Adipocyte (in vitro differentiated cells): ENCODE measurements at regions not wholly inside any gene's neighbourhood (a gene's known extent, or its start where the extent isn't known, plus 50 kb on each side); places are given as distances from the start of the nearest gene placed in this dataset.
A peak's percentile ranks its signal among the peaks of the same experiment; 100 is the strongest.

Source experiments
- DNase-seq: peaks from one replicate; pipeline ENCODE4 v3.0.0-alpha.2; 2015; ENCODE audit warnings: low read depth
- H3K27me3 ChIP-seq: replicated peaks from 2 replicates; pipeline ENCODE4 v1.7.0; 2013; ENCODE audit warnings: mild to moderate bottlenecking, low read length, moderate library complexity; ENCODE audit not compliant: control insufficient read depth, insufficient read depth
- H3K36me3 ChIP-seq: 2 replicates; pipeline ENCODE4 v1.7.0; 2013; ENCODE audit warnings: low read length, mild to moderate bottlenecking, moderate library complexity; ENCODE audit not compliant: control insufficient read depth, insufficient read depth, severe bottlenecking
- H3K4me1 ChIP-seq: 2 replicates; pipeline ENCODE4 v1.7.0; 2013; ENCODE audit warnings: mild to moderate bottlenecking, low read length, moderate library complexity; ENCODE audit not compliant: control insufficient read depth, insufficient read depth
- H3K4me3 ChIP-seq: 2 replicates; pipeline ENCODE4 v1.7.0; 2013; ENCODE audit warnings: mild to moderate bottlenecking, low read length, moderate library complexity
- H3K9ac ChIP-seq: 2 replicates; pipeline ENCODE4 v1.7.0; 2013; ENCODE audit warnings: mild to moderate bottlenecking, low read length, moderate library complexity
- H3K9me3 ChIP-seq: 2 replicates; pipeline ENCODE4 v1.7.0; 2013; ENCODE audit warnings: mild to moderate bottlenecking, low read length, moderate library complexity; ENCODE audit not compliant: control insufficient read depth

DNA sequence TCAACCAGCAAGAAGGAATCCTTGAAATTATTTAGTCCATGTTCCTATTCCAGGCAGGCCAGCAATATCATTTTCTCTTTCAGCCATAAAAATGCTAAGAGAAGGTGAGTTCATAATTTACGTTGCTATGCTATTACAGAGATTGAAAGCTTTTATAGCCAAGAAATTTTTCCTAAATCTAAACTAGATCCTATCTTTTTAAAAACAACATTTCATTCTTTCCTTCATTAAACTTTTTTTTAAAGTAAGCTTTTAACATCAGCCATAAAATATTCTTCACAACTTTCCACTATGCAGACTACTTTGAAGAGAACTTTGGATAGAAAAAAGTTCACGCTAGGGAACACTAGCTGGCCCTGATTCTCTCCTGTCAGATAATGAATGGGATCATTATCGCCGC is 159.8 kb downstream of the RPS12 start:
- Histone ChIP-seq H3K9ac (no peak overlapping the region), H3K9me3 (no peaks in the 10 kb centered on the region), H3K36me3 (no peaks in the 10 kb centered on the region), H3K4me3 (no peak overlapping the region), H3K4me1 (no peaks in the 10 kb centered on the region), H3K27me3 (peaks cover 10% of the 10 kb centered on the region)
- DNase-seq = no peak

DNA sequence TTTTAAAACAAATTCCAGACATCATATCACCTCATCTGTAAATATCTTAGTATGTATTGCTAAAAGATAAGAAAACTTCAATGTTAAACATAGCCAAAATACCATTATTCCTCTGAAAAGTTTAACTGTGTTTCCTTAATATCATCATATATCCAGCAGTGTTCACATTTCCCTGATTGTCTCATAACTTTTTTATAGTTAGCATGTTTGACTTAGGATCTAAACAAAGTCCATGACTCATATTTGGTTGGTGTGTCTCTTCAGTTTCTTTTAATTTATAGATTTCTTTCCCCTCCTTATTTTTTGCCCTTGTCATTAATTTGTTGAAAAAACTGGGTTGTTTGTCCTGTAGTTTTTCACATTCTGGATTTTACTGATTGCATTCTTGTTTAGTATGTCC is 163.0 kb downstream of the RPS12 start:
- H3K9me3 ChIP-seq = peaks cover 2% of the 10 kb centered on the region
- H3K27me3 ChIP-seq = peaks cover 5% of the 10 kb centered on the region
- no peaks in the 10 kb centered on the region for H3K4me1 ChIP-seq
- no peak overlapping the region for H3K9ac ChIP-seq
- no peaks in the 10 kb centered on the region for H3K36me3 ChIP-seq
- DNase-seq = no peak
- no peak overlapping the region for H3K4me3 ChIP-seq

DNA sequence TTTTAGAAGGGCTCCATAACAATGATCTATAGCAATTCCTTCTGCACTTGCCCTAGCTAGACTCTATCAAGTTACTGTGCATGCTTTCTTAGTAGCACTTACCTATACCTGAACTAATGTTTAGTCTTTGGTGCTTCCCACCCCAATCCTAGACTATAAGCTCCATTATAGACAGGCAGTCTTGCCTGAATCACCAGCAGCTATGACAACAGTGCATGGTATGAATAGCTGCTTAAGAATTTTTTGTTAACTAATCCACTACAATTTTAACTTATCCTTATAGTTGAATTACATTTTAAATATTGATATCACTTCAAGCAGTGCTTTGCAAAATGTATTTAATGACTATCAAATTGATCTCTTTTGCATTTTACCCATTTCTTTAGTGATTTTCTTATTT is 164.3 kb downstream of the RPS12 start:
- Histone ChIP-seq H3K9me3 (peaks cover 3% of the 10 kb centered on the region), H3K9ac (no peak overlapping the region), H3K4me3 (no peak overlapping the region), H3K27me3 (peaks cover 5% of the 10 kb centered on the region), H3K36me3 (no peaks in the 10 kb centered on the region), H3K4me1 (no peaks in the 10 kb centered on the region)
- DNase-seq = no peak

DNA sequence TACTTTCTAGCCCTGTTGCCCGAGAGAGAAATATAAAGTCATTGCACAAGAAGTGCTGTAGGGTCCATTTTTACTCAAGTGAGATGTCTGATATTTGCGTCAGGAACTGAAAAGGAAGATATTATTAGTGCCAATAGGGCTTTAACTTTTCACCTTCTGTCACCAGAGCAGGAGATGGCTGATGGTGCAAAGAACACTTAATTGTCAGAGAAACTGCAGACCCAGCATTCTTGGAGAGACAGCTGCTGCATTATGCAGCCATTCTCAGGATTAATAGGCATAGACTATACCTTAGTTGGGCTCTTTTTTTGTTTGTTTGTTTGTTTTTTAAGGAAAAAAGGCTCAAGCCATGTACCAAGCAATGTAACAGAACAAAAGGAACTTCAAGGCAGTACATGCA is 179.4 kb downstream of the RPS12 start:
- no peaks in the 10 kb centered on the region for H3K36me3 ChIP-seq
- H3K9ac ChIP-seq = no peak overlapping the region
- no peaks in the 10 kb centered on the region for H3K4me1 ChIP-seq
- peaks cover 5% of the 10 kb centered on the region for H3K27me3 ChIP-seq
- H3K9me3 ChIP-seq = no peaks in the 10 kb centered on the region
- no peak overlapping the region for H3K4me3 ChIP-seq
- DNase-seq = no peak

DNA sequence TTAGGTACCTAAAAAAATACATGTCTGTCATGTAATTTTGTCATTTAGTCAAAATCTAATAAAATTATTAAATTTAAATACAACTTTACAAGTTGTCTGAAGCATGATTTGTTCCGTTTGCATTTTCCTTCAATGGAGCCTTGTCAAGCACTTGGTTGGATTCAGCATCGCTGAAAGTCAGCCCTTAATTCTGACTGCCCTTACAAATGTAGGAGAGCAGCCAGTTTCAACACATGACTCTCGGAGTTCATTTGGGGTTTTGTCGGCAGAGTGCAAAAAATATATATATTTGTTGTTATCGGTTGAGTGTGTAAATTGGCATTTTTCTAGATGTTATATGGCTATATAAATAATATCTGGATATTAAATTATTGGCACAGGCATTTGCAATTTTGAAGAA is 180.6 kb downstream of the RPS12 start:
- Histone ChIP-seq H3K9me3 (no peaks in the 10 kb centered on the region), H3K9ac (no peak overlapping the region), H3K4me3 (no peak overlapping the region), H3K4me1 (no peaks in the 10 kb centered on the region), H3K27me3 (peaks cover 5% of the 10 kb centered on the region), H3K36me3 (no peaks in the 10 kb centered on the region)
- no peak for DNase-seq

DNA sequence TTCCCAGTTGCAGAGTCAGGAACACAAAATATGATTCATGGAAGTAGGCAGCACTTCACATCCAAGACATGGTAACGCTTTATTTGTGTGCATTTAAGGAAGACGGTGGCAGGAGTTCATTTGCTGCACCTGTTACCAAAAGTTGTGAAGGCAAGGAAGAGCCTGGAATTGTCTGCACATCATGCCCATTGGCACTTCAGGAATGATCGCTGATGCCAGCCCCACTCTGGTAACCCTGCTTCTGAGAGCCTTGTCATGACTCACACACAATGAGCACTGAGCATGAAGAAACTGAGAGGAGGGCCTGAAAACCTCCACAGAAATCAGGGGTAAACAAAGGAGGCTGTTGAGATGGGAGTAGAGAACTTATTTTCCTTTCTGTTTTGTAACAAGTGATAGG is 181.1 kb downstream of the RPS12 start:
- no peak overlapping the region for H3K9ac ChIP-seq
- DNase-seq = no peak
- no peaks in the 10 kb centered on the region for H3K9me3 ChIP-seq
- H3K4me3 ChIP-seq = no peak overlapping the region
- H3K36me3 ChIP-seq = no peaks in the 10 kb centered on the region
- peaks cover 5% of the 10 kb centered on the region for H3K27me3 ChIP-seq
- no peaks in the 10 kb centered on the region for H3K4me1 ChIP-seq

DNA sequence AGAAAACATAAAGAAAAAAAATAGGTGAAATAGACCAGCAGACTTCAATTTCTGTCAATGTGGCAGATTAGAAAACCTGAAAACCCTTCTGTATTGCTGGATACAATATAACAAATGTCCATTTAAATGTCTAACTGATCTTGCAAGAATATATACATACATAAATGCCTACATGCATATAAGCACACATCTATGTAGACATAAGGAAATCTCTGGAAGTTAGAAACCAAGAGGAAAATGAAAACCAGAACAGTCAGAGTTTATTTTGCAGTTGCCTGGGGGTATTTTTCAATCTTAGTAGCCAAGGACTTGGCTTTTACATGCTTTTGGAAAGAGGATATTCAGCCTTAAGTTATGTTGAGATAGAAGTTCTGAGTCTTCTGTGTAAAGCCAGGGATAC is 184.0 kb downstream of the RPS12 start:
- H3K9me3 ChIP-seq = peaks cover 7% of the 10 kb centered on the region
- no peaks in the 10 kb centered on the region for H3K36me3 ChIP-seq
- no peaks in the 10 kb centered on the region for H3K4me1 ChIP-seq
- peak; percentile 39 for DNase-seq
- peaks cover 5% of the 10 kb centered on the region for H3K27me3 ChIP-seq
- H3K4me3 ChIP-seq = no peak overlapping the region
- H3K9ac ChIP-seq = no peak overlapping the region

DNA sequence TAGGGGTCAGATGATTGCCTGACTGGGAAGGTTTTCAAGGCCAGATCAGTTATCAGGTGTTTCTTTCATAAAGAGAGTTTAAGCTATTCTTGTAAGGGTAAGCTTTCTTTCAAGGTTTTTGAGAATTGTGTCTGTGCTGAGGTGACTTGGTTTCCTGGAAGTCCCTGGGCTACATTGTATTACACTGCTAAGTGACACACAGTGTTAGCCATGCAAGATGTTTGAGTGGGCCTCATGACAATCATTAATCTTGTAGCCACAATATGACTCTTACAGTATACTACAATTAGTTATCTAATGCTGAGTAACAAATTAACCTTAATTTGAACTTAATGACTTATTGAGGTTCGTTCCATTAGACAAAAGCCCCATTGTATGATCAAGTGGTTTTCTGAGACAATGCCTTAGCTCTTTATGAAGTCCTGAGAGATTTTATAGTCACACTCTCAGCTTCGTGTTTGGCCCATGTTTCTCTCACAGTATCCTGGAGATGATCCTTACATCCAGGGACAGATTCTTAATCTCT is 186.7 kb downstream of the RPS12 start:
- no peak for DNase-seq
- no peaks in the 10 kb centered on the region for H3K4me1 ChIP-seq
- no peaks in the 10 kb centered on the region for H3K36me3 ChIP-seq
- peaks cover 7% of the 10 kb centered on the region for H3K9me3 ChIP-seq
- H3K9ac ChIP-seq = no peak overlapping the region
- no peak overlapping the region for H3K4me3 ChIP-seq
- peaks cover 5% of the 10 kb centered on the region for H3K27me3 ChIP-seq

DNA sequence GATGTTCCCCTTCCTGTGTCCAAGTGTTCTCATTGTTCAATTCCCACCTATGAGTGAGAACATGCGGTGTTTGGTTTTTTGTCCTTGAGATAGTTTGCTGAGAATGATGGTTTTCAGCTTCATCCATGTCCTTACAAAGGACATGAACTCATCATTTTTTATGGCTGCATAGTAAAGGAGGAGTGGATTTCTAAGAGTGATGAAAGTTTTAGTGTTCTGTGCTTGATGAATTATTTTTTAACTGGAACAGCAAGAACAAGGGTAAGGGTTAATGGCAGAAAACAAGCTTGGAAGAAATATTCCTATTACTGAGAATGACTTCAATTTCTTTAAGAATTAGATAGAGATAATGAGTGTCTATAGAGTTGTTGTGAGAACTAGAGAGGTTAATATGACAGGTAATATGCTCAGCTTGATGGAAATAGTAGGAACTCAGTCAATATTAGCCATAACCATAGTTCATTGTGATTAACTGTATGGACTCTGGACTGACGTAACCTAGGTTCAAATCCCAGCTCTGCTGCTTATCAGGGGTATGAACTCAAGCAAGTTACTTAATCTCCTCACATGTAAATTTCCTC is 190.0 kb downstream of the RPS12 start:
- Histone ChIP-seq H3K9ac (no peak overlapping the region), H3K4me3 (no peak overlapping the region), H3K9me3 (peaks cover 7% of the 10 kb centered on the region), H3K27me3 (no peaks in the 10 kb centered on the region), H3K4me1 (no peaks in the 10 kb centered on the region), H3K36me3 (no peaks in the 10 kb centered on the region)
- DNase-seq = no peak

DNA sequence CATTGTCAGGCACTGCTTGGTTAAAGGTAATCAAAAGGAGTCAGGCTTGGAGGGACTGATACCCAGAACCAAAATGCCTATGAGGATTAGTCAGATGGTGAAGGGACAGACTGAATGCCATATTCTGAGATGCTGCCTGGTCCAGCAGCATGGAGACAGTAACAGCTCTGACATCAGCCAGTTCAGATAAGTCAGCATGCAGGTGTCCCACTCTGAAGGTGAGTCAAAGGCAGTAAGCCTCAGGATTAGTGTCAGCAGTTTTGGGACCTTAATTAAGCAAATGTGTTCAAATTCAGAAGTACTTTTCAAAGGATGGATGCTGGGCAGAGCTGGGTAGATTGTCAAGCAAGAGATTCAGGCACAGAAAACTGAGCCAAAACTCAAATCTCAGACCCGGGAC is 198.4 kb downstream of the RPS12 start:
- no peaks in the 10 kb centered on the region for H3K27me3 ChIP-seq
- DNase-seq = no peak
- H3K9me3 ChIP-seq = peaks cover 3% of the 10 kb centered on the region
- H3K9ac ChIP-seq = no peak overlapping the region
- H3K4me3 ChIP-seq = no peak overlapping the region
- no peaks in the 10 kb centered on the region for H3K4me1 ChIP-seq
- no peaks in the 10 kb centered on the region for H3K36me3 ChIP-seq

DNA sequence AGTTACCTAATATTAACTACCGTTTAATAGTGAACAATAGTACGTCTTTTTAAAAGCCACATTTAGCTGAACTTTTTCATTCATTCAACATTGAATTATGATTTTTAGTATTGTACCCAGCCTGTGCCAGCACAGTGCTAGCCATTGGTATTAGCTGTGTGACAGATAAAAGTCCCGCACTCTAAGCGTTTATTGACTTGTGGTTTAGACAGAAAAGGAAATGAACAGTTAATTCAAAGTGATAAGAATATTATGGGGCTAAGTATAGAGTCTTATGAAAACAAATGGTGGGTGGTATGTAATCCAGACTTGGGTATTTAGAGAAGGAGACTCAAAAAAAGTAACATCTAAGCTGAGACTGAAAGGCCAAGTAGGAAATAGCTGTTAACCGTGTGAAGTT is 202.3 kb downstream of the RPS12 start:
- no peaks in the 10 kb centered on the region for H3K4me1 ChIP-seq

DNA sequence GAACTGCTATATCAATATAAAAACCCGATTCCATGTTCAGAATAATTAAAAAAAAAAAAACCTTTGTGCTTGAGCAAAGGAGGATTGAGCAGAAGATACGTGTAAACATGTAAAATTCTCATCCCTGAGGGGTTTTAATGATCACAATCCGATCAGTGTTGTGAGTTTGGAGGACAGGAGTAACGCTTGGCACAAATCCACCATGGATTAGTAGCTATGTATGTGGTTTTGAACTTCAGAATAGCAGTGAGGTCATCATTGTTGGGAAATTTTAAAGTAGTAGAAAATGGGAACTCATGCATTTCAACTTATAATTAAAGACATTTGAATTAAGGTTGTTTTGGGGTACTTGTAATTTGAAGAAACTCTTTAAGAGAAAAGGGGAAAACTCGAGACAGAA is 203.2 kb downstream of the RPS12 start:
- H3K9ac ChIP-seq = no peak overlapping the region

More for the DNA sequence above, 202.3 kb downstream of the RPS12 start:
- H3K4me3 ChIP-seq = no peak overlapping the region
- H3K9ac ChIP-seq = no peak overlapping the region
- H3K36me3 ChIP-seq = no peaks in the 10 kb centered on the region
- H3K9me3 ChIP-seq = peaks cover 8% of the 10 kb centered on the region
- no peaks in the 10 kb centered on the region for H3K27me3 ChIP-seq
- no peak for DNase-seq

More for the DNA sequence above, 203.2 kb downstream of the RPS12 start:
- Histone ChIP-seq H3K4me3 (no peak overlapping the region), H3K27me3 (no peaks in the 10 kb centered on the region), H3K36me3 (no peaks in the 10 kb centered on the region), H3K4me1 (no peaks in the 10 kb centered on the region), H3K9me3 (peaks cover 4% of the 10 kb centered on the region)
- peak; percentile 55 for DNase-seq
